LNCaP clone FGC (cell line): ENCODE measurements at regions not wholly inside any gene's neighbourhood (a gene's known extent, or its start where the extent isn't known, plus 50 kb on each side); places are given as distances from the start of the nearest gene placed in this dataset.

Experiments used
- DNase-seq: peaks from one replicate; pipeline ENCODE4 v3.0.0-alpha.2; 2011; ENCODE audit warnings: low read depth
- H3K4me3 ChIP-seq: 2 replicates; pipeline ENCODE4 v1.5.1; 2011; ENCODE audit warnings: mild to moderate bottlenecking, low read depth, low read length, control low read depth
- TF ChIP-seq, protein P1 (sequence below): IDR thresholded peaks from 2 replicates; pipeline ENCODE4 v1.5.1; 2012; ENCODE audit warnings: mild to moderate bottlenecking; ENCODE audit not compliant: control insufficient read depth, insufficient read depth; ENCODE audit errors: extremely low read depth

DNA sequence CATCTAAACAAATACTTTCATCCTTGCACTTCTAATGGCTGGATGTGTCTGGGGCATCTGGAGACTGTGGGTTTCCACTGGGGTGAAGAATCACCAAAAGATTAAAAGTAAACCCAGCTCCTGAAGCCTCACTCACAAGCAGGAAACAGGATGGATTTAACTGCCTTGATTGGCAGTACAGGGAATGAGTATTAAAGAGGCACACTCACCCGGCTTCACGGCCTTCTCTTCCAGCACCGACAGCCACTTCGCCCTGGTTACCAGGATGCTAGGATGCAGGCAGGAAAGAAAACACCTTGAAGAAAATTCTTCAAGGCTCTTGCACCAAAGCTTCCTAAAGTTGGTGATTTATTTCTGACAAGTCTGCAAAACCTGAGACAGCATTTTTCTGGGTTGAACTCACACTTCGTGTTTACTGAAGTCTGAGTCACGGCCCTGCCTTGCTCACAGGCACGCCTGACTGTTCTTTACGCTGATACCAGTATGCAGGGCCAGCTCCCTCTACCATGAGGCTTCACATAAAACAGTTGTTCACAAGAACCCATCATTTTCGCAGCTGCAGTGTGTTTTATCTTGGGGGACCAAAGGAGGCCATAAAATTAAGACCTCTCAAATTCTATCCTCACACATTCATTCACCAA, 56.5 kb upstream of the ZNF354A start:
- TF ChIP-seq, protein P1, sequence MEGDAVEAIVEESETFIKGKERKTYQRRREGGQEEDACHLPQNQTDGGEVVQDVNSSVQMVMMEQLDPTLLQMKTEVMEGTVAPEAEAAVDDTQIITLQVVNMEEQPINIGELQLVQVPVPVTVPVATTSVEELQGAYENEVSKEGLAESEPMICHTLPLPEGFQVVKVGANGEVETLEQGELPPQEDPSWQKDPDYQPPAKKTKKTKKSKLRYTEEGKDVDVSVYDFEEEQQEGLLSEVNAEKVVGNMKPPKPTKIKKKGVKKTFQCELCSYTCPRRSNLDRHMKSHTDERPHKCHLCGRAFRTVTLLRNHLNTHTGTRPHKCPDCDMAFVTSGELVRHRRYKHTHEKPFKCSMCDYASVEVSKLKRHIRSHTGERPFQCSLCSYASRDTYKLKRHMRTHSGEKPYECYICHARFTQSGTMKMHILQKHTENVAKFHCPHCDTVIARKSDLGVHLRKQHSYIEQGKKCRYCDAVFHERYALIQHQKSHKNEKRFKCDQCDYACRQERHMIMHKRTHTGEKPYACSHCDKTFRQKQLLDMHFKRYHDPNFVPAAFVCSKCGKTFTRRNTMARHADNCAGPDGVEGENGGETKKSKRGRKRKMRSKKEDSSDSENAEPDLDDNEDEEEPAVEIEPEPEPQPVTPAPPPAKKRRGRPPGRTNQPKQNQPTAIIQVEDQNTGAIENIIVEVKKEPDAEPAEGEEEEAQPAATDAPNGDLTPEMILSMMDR, result no peak
- DNase-seq, result peak; percentile 6
- H3K4me3 ChIP-seq, result no peak overlapping the region

DNA sequence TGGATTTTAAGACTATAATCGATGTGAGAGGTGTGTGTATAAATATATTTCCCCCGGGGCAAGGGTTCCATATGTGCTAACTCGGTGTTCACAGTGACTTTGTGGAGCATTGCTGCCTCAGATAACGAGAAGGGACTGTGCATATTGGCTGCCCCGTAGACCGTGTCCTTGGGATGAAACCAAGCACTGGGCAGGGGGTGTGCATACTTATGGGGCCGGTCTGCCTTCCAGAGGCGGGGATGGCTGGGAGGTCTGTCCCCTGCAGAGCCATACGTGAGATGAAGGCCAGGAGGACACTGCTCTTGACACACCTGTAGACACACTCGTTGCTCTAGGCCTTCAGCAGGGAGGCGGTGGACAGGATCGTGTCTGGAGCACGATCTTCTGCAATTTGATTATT, 56.0 kb upstream of the ZNF354A start:
- H3K4me3 ChIP-seq, result no peak overlapping the region
- no peak for DNase-seq
- TF ChIP-seq, protein P1, result no peak

- TF ChIP-seq, protein P1, result no peak
- no peak for DNase-seq
- no peak overlapping the region for H3K4me3 ChIP-seq
Measured at GRCh38 chr5:178785999-178786398, 55.5 kb upstream of the ZNF354A start.

DNA sequence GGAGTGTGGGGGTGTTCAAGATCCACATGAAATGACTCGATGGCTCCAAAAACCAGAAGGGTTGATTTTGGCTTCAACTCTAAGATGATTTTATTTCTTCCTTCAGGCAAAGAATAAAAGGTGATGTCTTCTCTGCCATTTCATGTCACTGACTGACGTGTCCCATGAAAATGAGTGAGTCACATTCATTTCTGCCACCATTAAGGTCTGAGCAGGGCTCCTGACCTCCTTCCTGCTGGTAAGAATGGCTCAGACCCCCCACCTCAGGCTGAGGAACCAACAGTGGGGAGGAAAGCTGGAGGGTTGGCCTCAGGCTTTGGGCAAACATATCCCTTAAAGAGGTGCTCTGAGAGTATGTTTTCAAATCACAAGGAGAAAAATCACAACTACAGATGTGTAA, 53.9 kb upstream of the ZNF354A start:
- no peak for DNase-seq
- TF ChIP-seq, protein P1, result no peak
- H3K4me3 ChIP-seq, result no peak overlapping the region

DNA sequence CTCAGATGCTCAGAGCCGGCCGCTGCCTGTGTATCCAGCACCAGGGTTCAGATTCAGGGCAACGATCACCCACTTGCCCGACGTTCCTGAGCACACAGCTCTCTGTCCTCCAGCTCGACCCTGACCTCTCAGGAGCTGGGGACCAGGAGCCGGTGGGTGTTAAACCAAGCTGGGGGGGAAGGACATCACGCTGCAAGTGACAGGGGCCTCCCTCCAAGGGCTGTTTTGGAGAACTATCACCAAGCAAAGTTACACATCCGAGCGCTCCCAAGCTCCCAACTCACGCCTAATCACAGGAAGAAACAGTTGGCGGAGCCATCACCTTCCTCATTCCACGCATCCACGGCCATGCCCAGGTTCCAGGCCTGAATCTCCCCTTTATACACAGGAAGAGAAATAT, 51.5 kb upstream of the ZNF354A start:
- TF ChIP-seq, protein P1, result no peak
- no peak overlapping the region for H3K4me3 ChIP-seq
- no peak for DNase-seq

GRCh38 chr5:178780581-178781498, 50.4 kb upstream of the ZNF354A start:
- H3K4me3 ChIP-seq, result no peak overlapping the region
- TF ChIP-seq, protein P1, result no peak
- no peak for DNase-seq
